ENCODE measurements at regions not wholly inside any gene's neighbourhood (a gene's known extent, or its start where the extent isn't known, plus 50 kb on each side); places are given as distances from the start of the nearest gene placed in this dataset.

DNA sequence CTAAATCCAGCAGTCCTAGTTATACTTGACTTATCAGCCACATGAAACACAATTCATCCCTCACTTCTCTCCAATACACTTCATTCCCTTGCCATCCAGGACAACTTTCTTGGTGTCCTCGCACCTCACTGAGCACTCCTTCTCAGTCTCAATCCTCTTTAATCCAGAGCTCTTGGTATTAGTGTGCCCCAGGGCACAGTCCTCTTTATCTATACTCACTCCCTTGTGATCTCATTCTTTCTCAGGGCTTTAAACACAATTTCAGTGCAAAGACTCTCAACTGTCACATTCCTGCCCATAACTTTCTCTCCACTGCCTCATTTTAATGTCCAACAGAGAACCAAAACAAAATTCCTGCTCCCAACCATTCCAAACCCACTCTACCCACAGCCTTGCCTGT, 60.8 kb upstream of the SPOPL start:
- Histone ChIP-seq H3K9me3 (no peaks in the 10 kb centered on the region), H3K27ac (no peak overlapping the region), H3K27me3 (ENCODE audit: low read depth) (no peaks in the 10 kb centered on the region), H3K4me3 (no peak overlapping the region), H3K36me3 (no peaks in the 10 kb centered on the region), H3K4me1 (no peaks in the 10 kb centered on the region)
- TF ChIP-seq, protein P1, sequence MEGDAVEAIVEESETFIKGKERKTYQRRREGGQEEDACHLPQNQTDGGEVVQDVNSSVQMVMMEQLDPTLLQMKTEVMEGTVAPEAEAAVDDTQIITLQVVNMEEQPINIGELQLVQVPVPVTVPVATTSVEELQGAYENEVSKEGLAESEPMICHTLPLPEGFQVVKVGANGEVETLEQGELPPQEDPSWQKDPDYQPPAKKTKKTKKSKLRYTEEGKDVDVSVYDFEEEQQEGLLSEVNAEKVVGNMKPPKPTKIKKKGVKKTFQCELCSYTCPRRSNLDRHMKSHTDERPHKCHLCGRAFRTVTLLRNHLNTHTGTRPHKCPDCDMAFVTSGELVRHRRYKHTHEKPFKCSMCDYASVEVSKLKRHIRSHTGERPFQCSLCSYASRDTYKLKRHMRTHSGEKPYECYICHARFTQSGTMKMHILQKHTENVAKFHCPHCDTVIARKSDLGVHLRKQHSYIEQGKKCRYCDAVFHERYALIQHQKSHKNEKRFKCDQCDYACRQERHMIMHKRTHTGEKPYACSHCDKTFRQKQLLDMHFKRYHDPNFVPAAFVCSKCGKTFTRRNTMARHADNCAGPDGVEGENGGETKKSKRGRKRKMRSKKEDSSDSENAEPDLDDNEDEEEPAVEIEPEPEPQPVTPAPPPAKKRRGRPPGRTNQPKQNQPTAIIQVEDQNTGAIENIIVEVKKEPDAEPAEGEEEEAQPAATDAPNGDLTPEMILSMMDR (IDR thresholded peaks at IDR 0.05), result no peak
- intact Hi-C loops (cut with DNase I), result no loop called here
- DNase-seq (no peak), ATAC-seq (no peak)

DNA sequence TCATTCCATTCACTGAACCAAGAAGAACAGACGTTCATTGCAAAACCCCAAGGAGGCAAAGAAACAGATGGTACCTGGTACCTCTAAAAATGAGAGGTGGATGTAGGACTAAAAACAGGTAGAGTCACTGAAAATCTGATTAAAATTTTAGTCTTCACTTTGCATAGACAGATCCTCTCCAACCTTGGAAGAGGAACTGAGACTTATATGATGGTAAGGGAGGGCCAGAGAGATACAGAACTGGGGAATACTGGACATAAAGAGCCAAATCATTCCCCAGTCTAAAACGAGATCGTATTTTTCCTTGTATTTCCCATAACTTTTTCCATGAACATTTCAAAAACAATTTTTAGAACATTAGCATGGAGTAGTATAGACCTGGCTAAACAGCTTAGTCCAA, 59.7 kb upstream of the SPOPL start:
- Histone ChIP-seq H3K4me3 (no peak overlapping the region), H3K36me3 (no peaks in the 10 kb centered on the region), H3K27me3 (ENCODE audit: low read depth) (no peaks in the 10 kb centered on the region), H3K9me3 (no peaks in the 10 kb centered on the region), H3K27ac (no peak overlapping the region), H3K4me1 (no peaks in the 10 kb centered on the region)
- intact Hi-C loops (cut with DNase I), result no loop called here
- TF ChIP-seq, protein P1 (IDR thresholded peaks at IDR 0.05), result no peak
- DNase-seq (no peak), ATAC-seq (no peak)

DNA sequence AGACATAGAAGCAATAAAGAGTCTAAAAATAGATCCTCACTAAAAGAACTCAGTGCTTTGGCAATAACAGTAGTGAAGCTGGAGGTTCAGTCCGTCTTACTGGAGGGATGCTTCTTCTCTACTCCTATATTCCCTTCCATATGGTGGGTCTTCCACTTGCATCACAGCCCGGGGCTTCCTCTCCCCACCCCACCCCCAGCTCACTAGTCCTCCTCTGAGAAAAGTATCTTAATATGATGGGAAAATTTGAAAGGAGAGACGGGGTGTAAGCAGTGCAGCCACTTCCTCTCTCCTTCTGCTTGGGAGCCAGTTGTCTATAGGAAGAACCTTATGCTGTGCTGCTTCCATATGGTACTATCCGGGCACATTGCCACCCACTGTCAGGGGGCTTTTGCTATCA, 57.2 kb upstream of the SPOPL start:
- DNase-seq (no peak), ATAC-seq (no peak)
- Histone ChIP-seq H3K36me3 (no peaks in the 10 kb centered on the region), H3K4me3 (no peak overlapping the region), H3K27me3 (ENCODE audit: low read depth) (no peaks in the 10 kb centered on the region), H3K9me3 (no peaks in the 10 kb centered on the region), H3K4me1 (no peaks in the 10 kb centered on the region), H3K27ac (no peak overlapping the region)
- TF ChIP-seq, protein P1 (IDR thresholded peaks at IDR 0.05), result no peak
- intact Hi-C loops (cut with DNase I), result no loop called here

DNA sequence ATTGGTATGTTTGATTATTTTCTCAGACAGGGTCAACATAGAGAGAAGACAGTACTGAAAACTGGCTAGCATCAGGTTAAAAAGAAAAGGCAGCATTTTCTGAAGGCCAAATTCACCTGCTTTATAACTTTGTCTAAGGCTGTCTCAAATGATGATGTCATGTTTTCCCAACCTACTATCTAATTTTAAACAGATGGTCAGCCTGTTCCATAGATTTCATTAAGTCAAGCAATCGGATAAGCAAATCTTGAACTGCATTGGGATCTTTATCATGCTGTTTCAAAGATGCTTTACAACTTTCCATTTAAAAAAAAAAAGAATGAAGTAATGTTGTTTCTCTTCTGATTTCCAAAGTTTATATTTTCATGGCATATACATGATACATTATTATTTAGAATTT, 56.3 kb upstream of the SPOPL start:
- H3K4me3 ChIP-seq, result no peak overlapping the region
- ATAC-seq (no peak), DNase-seq (no peak)
- no peaks in the 10 kb centered on the region for H3K9me3 ChIP-seq
- intact Hi-C loops (cut with DNase I), result no loop called here
- no peak overlapping the region for H3K27ac ChIP-seq
- H3K36me3 ChIP-seq, result no peaks in the 10 kb centered on the region
- TF ChIP-seq, protein P1 (IDR thresholded peaks at IDR 0.05), result no peak
- H3K4me1 ChIP-seq, result no peaks in the 10 kb centered on the region
- no peaks in the 10 kb centered on the region for H3K27me3 ChIP-seq (ENCODE audit: low read depth)

DNA sequence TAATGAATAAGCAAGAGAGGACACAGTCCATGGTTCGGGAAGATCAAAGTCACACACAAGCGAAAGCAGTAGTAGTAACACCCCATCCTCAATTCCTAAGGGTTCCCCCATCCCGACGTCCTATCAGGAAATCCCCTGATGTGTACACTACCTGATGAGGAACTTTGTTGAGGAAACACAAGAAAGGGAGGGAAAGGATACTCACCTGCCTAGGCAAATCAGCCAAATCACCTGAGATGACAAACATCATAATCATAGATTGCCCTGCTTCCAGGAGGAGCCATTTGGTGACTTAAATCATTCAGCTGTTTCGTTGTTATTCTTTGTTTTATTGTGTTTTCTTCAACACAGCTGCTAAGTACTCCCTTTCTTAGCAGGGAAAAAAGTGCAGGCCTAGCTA, 55.5 kb upstream of the SPOPL start:
- TF ChIP-seq, protein P1 (IDR thresholded peaks at IDR 0.05), result no peak
- no peaks in the 10 kb centered on the region for H3K36me3 ChIP-seq

More for the DNA sequence above, 55.5 kb upstream of the SPOPL start:
- H3K9me3 ChIP-seq, result no peaks in the 10 kb centered on the region
- no peak overlapping the region for H3K27ac ChIP-seq
- intact Hi-C loops (cut with DNase I), result no loop called here
- H3K4me1 ChIP-seq, result no peaks in the 10 kb centered on the region
- H3K27me3 ChIP-seq (ENCODE audit: low read depth), result no peaks in the 10 kb centered on the region
- no peak for DNase-seq
- no peak for ATAC-seq
- no peak overlapping the region for H3K4me3 ChIP-seq
